ENCODE measurements at regions not wholly inside any gene's neighbourhood (a gene's known extent, or its start where the extent isn't known, plus 50 kb on each side); places are given as distances from the start of the nearest gene placed in this dataset.

DNA sequence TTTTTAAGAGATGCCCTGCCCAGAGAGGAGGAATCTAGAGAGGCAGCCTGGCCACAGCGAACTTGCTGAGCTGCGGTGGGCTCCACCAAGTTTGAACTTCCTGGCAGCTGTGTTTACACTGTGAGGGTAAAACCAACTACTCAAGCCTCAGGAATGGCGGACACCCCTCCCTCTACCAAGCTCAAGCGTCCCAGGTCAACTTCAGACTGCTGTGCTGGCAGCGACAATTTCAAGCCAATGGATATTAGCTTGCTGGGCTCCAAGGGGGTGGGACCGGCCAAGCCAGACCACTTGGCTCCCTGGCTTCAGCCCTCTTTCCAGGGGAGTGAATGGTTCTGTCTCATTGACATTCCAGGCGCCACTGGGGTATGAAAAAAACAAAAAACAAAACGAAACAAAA lies 289.4 kb downstream of the KCNS3 start:
- no peak for DNase-seq (ENCODE audit: low read depth)
- H3K27me3 ChIP-seq (ENCODE audit: control insufficient read depth, insufficient read depth, low read length) = no peaks in the 10 kb centered on the region
- no peak overlapping the region for H3K4me3 ChIP-seq (ENCODE audit: low read depth, low read length)
- TF ChIP-seq, protein P1, sequence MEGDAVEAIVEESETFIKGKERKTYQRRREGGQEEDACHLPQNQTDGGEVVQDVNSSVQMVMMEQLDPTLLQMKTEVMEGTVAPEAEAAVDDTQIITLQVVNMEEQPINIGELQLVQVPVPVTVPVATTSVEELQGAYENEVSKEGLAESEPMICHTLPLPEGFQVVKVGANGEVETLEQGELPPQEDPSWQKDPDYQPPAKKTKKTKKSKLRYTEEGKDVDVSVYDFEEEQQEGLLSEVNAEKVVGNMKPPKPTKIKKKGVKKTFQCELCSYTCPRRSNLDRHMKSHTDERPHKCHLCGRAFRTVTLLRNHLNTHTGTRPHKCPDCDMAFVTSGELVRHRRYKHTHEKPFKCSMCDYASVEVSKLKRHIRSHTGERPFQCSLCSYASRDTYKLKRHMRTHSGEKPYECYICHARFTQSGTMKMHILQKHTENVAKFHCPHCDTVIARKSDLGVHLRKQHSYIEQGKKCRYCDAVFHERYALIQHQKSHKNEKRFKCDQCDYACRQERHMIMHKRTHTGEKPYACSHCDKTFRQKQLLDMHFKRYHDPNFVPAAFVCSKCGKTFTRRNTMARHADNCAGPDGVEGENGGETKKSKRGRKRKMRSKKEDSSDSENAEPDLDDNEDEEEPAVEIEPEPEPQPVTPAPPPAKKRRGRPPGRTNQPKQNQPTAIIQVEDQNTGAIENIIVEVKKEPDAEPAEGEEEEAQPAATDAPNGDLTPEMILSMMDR (IDR thresholded peaks at IDR 0.05; ENCODE audit: insufficient read depth, low read depth, low read length) = no peak
- ChIA-PET POLR2A (no interaction called here), CTCF (no interaction called here)
- no peaks in the 10 kb centered on the region for H3K36me3 ChIP-seq (ENCODE audit: control insufficient read depth, insufficient read depth, low read length)

DNA sequence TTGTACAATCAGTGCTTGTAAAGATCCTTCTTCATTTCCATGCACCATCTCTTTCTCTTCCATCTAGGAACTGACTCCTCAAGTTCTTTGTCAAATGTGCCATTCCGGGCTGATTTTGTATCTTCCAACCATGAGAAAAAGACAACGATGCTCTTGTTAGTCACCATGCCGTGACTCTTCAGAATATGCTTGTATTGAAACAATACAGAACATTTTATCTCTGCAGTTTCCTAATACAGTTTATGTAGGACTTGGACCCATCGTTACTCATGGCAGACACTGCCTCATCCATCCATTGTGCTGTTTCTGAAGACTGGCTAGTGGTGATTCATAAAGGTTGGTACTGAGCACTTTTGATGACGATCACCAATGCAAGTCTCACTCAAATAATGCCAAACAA lies 283.2 kb downstream of the KCNS3 start:
- Histone ChIP-seq H3K36me3 (ENCODE audit: control insufficient read depth, insufficient read depth, low read length) (no peaks in the 10 kb centered on the region), H3K27me3 (ENCODE audit: control insufficient read depth, insufficient read depth, low read length) (peaks cover 1% of the 10 kb centered on the region), H3K4me3 (ENCODE audit: low read depth, low read length) (no peak overlapping the region)
- POLR2A ChIA-PET = no interaction called here
- CTCF ChIA-PET = interaction anchor here (3.4 kb wide), 1 partner anchor 12 kb away, joined by 19 read pairs; no protein-coding TSS in a partner anchor
- DNase-seq (ENCODE audit: low read depth) = no peak
- TF ChIP-seq, protein P1 (IDR thresholded peaks at IDR 0.05; ENCODE audit: insufficient read depth, low read depth, low read length) = no peak

DNA sequence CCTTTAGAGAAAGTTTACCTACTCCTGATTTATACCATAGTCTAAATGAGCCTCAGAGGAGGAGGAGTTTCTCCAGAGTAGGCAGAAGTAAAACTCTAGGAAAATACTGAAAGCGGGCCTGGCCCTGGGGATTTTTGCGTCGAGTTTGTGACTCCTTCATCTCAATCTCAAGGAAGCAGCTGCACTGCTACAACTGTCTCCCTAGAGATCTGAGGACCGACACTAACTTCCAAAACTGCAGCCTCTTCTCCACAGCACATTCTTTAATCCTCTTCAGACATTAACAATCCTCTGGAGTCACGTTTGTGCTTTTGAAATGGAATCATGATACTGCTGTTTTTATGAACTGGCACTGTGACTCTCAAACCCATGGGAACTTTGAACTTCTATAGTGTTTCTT lies 281.4 kb downstream of the KCNS3 start:
- ChIA-PET CTCF (interaction anchor here (3.4 kb wide), 1 partner anchor 10 kb away, joined by 19 read pairs; no protein-coding TSS in a partner anchor), POLR2A (no interaction called here)
- TF ChIP-seq, protein P1 (IDR thresholded peaks at IDR 0.05; ENCODE audit: insufficient read depth, low read depth, low read length) = no peak
- Histone ChIP-seq H3K4me3 (ENCODE audit: low read depth, low read length) (no peak overlapping the region), H3K27me3 (ENCODE audit: control insufficient read depth, insufficient read depth, low read length) (peaks cover 1% of the 10 kb centered on the region), H3K36me3 (ENCODE audit: control insufficient read depth, insufficient read depth, low read length) (no peaks in the 10 kb centered on the region)
- DNase-seq (ENCODE audit: low read depth) = no peak

DNA sequence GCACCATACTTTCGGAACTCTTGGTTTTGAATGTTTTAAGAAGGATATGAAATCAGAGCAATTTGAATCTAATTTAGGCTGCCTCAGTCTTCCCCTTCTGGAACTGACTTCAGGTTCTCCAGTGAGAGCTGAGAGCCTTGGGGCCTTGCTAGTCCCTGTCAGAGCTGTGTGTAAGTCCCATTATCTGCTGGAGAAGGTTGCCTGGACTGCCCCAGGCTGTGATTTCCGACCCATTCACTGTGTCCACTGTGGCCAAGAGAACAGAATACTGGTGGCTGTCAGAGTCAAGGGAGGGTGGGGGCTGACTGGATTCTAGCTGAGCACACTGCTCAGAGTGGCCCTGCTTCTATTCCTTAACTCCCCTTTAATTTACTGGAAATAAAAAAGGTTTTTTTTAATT lies 278.0 kb downstream of the KCNS3 start:
- Histone ChIP-seq H3K27me3 (ENCODE audit: control insufficient read depth, insufficient read depth, low read length) (peaks cover 1% of the 10 kb centered on the region), H3K4me3 (ENCODE audit: low read depth, low read length) (no peak overlapping the region), H3K36me3 (ENCODE audit: control insufficient read depth, insufficient read depth, low read length) (no peaks in the 10 kb centered on the region)
- CTCF ChIA-PET = interaction anchor here (1.0 to 1.1 kb wide), 2 partner anchors 231 to 302 kb away, joined by 3 to 7 read pairs; no protein-coding TSS in a partner anchor
- POLR2A ChIA-PET = no interaction called here
- TF ChIP-seq, protein P1 (IDR thresholded peaks at IDR 0.05; ENCODE audit: insufficient read depth, low read depth, low read length) = no peak
- DNase-seq (ENCODE audit: low read depth) = no peak

DNA sequence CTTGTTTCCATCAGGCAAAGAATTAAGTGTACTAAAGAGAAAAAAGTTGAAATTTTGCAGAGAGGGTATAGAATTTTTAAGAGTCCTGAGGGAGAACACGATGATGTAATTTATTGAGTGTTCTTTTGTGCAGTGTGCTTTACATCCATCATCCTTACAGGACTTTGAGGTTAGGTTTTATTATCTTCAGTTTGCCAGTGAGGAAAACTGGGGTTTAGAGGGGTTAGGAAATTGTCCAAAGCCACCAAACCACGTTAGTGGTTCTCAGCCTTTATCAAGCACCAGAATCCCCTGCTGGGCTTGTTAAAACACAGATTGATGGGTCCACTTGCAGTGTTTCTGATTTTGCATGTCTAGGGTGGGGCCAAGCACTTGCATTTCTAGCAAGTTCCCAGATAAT lies 277.5 kb downstream of the KCNS3 start:
- POLR2A ChIA-PET = no interaction called here

More for the DNA sequence above, 277.5 kb downstream of the KCNS3 start:
- no peaks in the 10 kb centered on the region for H3K36me3 ChIP-seq (ENCODE audit: control insufficient read depth, insufficient read depth, low read length)
- H3K4me3 ChIP-seq (ENCODE audit: low read depth, low read length) = no peak overlapping the region
- no peak for DNase-seq (ENCODE audit: low read depth)
- CTCF ChIA-PET = interaction anchor here (1.0 kb wide), 1 partner anchor 231 kb away, joined by 3 read pairs; no protein-coding TSS in a partner anchor
- H3K27me3 ChIP-seq (ENCODE audit: control insufficient read depth, insufficient read depth, low read length) = peaks cover 1% of the 10 kb centered on the region
- TF ChIP-seq, protein P1 (IDR thresholded peaks at IDR 0.05; ENCODE audit: insufficient read depth, low read depth, low read length) = no peak

All from BJ (cell line).